Ureter (tissue), 1 donor: ENCODE measurements at regions not wholly inside any gene's neighbourhood (a gene's known extent, or its start where the extent isn't known, plus 50 kb on each side); places are given as distances from the start of the nearest gene placed in this dataset.

Source experiments
- DNase-seq: peaks from one replicate; pipeline ENCODE4 v3.0.0-alpha.2; 2020; ENCODE audit warnings: low spot score
- donor health status: DM: yes; HTN: yes; CAD: no.

DNA sequence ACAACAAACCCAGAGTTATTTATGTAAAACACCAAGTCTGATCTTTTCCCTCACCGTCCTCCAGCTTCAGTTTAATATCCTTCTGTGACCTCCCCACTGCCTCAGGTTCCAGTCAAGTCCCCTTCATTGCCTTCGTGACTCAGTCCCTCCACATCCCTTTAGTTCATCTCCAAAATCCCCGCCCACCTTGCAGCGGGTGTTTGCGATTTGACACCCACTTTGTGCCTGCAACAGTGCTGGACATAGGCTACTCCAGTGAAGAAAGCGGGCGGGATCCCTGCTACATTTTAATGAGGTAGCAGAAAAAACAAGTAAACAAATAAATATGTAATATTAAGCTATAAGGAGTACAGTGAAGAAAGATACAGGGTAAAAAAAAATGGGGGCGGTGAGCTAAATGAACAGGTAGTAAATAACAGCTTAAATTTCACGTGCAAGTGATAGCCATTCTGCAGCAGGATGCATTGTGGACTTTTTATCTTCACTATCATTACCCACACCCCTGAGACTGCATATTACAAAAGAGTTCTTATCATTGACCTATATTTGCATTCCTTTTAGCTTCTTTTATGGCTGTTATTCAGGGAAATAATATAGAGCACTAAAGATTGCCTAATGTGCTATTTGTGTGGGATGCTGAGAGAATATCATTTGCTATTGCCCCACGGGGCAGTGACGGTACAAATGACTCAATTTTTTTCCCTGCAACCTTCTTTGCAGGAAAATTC lies 222.8 kb upstream of the NUDT4 start:
- DNase-seq, result no peak

DNA sequence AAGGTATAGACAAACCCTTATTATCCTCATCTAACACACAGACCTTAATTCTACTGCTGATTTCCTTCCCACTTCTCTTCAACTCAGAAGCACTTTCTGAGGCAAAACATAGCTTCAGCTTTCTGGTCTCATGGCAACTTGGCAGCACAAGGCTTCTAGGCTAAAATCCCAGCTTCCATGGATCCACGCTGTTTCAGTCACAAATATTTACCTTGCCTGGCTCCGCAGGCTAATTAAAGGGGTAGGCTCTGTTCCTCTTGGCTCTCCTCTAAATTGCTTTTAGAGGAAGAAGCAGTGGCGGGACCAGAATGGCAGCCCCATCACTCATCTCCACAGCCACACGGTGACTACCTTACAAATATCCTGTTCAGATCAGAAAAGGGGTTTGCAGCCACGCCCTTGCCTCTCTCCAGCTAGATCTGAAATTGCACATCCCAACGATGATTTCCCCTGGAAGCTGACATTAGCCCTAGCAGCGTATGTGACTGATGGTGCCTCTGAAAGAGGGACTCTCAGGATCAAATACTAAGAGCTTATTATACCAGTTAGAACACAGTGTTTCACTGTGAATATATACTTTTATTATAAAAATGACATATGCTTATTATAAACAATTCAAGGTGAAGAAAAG lies 221.5 kb upstream of the NUDT4 start:
- DNase-seq, result no peak

DNA sequence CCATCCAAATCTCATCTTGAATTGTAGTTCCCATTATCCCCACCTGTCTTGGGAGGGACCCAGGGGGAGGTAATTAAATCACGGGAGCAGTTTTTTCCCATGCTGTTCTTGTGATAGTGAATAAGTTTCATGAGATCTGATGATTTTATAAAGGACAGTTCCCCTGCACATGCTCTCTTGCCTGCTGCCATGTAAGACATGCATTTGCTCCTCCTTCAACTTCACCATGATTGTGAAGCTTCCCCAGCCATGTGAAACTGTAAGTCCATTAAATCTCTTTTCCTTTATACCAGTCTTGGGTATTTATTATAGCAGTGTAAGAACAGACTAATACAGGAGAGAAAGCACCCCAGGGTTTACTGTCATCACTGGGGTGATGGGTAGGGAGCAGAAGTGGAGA lies 220.4 kb upstream of the NUDT4 start:
- DNase-seq, result no peak

DNA sequence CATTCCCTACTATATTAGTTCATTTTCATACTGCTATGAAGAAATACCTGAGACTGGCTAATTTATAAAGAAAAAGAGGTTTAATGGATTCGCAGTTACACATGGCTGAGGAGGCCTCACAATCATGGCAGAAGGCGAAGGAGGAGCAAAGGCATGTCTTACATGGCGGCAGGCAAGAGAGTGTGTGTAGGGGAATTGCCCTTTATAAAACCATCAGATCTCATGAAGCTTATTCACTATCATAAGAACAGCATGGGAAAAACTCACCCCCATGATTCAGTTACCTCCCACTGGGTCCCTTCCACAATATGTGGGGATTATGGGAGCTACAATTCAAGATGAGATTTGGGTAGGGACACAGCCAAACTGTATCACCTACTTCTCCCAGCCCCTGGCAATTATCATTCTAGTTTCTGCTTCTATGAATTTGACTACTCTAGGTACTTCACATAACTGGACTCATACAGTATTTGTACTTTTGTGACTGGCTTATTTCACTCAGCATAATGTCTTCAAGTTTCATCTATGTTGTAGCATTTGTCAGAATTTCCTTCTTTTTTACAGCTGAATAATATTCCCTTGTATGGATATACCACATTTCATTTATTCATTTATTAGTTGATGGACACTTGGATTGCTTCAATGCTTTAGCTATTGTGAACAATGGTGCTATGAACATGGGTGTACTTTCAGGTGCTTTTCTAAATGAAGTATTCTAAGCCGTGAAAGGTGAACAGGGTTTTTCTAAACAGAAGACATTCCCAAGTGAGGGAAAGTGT lies 219.5 kb upstream of the NUDT4 start:
- DNase-seq, result no peak

DNA sequence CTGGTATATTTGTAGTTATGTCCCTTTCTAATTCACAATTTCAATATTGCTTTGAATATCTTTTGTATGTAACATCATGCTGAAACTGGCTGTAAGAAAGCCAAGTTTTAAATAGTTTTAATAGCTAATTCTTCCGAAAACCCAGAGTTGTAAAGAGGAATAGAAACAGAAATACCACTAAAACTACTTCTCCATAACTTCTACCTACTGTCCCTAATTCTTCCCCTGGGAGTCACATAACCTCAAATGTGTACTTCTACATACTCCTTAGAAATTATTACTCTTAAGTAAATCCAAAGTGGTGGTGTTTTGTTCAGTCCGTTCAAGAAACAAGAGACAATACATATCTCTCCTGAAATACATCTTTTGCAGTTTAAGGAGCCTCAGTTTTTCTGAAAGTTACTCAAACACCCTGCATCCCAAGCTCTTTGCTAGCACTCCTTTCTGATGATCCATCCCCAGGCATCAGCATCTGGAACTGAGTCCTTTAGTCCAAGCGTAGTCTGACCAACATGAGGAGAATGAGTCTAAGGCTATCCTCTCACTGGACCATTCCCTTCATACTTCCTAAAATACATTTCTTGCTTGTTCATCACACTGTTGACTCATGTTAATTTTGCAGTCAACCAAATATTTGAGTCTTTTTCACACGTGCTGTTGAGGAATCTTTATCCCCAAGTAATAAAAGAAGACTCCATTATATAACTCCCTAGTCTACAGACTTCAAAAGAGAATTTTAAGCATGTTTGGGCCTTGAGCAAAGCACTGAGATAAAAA lies 214.3 kb upstream of the NUDT4 start:
- no peak for DNase-seq

DNA sequence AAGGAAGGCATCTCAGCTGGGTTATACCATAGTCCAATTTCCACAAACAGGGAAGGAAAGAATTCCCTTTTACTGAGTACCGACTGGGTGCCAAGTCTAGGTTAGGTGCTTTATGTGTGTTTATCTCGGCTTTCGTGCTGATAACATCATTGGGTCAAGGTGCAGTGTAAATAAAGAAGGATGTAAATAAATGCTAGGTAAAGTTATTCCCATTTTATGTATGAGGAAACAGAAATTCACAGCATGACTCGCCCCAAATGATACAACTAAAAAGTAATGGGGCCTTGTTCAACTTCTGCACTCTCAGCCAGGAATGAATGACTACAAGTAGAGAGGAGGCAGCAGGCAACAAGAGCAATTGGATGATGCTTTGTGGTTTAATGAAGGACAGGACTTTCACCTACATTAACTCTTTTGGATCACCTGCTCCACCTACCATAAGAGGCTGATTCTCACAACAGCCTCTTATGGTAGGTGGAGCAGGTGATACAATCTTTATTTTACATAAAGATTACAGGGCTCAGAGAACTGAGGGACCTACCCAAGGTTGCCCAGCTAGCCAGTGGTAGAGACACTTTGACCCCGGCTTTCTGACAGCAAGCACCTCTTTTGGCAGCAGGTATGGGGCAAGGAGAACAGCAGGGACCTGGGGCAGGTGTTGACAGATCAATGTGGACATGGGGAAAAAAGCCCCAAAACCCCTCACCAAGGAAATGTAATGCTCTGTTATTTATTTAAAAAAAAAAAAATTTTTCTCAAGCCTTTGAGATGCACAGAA lies 213.4 kb upstream of the NUDT4 start:
- DNase-seq, result no peak

DNA sequence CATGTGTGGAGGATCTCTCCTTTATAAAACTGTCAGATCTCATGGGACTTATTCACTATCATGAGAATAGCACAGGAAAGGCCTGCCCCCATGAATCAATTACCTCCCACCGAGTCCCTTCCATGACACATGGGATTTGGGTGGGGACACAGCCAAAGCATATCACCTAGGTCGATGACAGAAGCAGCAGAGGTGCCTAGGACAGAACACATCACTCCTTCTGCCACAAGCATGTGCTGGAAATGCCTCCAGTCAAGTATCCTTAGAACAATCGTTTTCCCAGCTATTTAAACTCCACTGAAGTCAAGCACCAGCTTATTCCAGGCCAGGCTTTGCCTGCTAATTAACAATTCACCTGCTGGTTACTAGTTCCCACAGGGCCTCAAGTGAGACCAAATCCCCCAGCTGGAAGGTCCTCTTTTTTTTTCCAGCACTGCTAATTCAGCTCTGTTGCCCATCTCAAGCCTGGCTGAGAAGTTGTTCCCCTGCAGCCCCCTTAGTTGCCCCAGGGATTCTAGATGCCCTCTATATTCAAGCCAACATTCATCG lies 212.3 kb upstream of the NUDT4 start:
- DNase-seq, result no peak

DNA sequence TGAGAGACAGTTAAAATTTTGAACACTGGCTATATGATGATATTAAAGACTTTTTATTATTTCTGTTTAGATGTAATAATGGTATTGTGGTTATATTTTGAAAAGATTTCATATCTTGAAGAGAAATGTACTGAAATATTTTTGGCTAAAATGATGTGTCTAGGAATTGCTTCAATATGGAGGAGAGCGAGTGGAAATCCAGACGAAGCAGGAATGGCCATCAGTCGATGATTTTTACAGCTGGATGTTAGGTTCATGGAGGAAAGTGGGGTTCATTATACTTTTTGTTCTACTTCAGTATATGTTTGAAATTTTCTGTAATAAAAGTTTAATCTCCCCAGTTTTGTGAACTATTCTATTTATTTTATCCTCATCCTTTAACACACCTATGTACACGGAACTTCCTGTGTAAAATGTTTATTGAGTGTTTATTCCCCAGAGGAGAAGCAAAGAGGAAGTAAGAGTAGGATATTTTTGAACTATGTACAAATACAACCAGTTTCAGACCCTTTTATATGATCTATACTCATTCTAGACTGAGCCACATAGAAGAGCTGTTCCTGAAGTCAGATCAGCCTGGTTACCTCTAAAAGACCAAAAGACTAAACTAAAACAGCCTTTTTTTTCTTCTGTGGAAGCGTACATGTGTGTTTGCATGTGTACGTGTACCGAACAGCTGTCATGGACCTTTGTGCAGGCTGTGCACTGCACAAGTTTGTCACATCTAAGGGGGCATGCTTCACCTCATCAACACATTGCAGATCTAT lies 211.0 kb upstream of the NUDT4 start:
- no peak for DNase-seq

DNA sequence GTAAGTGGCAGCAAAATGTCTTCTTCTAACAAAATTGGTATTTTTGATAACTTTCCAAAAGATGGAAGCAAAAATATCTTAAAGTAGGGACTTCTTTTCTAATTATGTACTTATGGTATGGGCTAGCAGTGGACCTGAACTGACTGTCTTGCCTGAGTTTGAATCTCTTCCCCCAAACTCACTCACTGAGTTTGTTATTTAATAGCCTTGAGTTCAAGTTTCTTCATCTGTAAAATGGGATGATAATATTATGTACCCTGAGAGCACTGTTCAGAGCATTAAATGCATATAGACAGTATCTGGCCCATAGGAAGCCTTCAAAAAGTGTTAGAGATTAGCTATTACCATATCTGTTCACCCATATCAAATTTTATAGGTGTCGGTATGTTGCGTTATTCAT lies 210.4 kb upstream of the NUDT4 start:
- no peak for DNase-seq

DNA sequence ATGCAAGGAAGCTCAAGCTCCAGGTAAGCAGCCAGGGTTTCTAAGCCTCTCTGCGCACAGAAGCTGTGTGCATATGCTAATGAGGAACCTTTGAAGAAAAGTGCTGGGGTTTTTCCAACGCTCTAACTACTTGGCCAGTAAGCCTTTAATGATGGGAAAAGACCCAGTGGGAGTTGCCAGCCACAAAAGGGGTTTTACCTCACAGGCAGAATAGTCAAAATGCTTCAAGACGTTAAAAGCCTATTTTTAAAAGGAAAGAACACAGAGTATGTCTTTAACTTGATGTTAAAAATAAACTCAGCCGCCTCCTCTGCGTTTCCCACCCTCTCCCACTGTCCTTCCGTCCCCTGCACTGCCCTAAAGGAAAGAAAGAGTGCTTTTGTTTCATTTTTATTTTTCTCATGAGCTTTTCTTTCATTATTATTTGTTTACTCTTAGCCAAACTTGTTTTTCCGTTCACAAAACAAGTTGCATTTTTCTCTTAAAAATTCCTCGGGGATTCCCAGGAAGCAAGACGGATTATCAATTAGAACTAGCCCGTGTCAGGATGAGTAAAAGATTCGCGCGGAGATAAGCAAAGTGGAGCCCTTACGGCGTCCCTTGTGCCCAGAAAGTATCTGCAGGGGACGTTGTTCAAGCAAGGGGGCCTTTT lies 209.8 kb upstream of the NUDT4 start:
- no peak for DNase-seq

DNA sequence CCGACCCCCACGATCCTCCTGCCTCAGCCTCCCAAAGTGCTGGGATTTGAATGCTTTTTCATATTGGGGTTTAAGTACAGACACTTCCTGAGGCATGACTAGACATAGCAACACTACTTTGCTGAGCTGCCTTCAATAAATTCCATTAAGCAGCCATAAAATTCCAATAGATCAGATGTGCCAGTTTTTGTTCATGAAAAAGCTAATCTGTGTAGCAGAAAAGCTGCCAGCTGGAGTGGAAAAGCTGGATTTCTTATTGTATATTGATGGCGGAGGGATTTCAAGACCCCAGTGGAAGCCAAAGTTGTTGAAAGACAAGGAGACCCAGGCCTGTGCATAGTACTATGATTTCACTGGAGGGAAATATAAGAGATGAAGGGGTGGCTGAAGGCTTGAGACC lies 209.0 kb upstream of the NUDT4 start:
- no peak for DNase-seq

DNA sequence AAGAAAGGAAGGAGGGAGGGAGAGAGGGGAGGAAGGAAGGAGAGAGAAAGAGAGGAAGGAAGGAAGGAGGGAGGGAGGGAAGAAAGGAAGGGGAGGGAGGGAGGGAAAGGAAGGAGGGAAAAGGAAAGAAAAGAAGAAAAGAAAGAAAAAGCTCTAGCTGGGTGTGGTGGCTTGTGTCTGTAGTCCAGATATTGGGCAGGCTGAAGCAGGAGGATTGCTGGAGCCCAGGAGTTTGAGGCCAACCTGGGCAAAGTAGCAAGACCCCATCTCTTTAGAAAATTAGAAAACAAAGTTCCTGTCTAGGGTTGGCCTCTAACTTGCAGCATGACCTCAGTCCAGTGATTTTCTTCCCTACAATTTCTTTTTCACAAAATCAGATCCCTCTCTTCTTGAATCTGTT lies 208.2 kb upstream of the NUDT4 start:
- DNase-seq, result no peak

DNA sequence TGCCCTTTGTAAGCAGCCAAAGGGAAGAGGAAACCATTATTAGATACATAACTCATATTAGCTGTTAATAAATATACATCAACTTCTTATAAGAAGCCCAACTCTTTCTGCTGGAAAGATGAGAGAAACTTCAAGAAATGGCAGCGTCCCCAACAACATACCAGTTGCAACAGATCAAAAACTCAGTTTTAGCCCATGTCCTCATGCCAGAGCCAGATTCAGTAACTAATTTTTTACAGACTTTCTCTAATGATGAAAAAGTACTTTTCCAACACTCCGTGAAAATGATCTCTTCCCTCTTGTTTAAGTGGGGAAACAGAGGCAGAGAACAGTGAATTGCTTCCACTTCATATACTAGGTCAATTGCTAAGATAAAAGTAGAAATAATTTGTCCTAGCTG lies 206.8 kb upstream of the NUDT4 start:
- DNase-seq, result no peak

DNA sequence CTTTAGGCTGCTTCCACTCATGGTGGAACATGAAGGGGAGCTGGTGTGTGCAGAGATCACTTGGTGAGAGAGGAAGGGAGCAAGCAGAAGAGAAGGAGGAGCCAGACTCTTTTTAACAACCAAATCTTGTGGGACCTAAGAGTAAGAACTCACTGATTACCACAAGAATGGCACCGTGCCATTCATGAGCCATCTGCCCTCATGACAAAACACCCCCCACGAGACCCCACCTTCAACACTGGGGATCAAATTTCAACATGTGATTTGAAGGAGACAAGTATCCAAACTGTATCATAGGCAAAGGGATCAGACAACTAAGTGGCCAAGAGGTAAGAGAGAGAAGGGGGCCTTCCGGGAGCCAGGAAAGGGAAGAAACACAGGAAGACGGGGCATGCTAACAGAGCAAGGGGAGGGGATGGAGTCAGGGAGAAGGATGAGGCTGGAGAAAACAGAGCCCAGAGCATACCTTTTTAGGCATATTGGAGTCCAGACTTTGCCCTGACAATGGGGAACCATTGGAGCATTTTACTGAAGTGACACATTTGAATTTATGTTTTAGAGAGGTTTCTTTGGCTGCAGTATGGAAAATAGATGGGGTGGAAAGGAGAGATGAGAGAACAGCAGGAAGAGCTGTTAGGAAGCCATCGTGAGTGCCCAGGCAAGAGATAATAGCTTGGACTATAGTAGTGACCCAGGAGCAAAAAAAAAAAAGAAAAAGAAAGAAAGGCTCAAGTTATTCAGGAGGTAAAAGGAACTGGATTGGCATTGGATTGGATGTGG lies 204.4 kb upstream of the NUDT4 start:
- DNase-seq, result no peak

DNA sequence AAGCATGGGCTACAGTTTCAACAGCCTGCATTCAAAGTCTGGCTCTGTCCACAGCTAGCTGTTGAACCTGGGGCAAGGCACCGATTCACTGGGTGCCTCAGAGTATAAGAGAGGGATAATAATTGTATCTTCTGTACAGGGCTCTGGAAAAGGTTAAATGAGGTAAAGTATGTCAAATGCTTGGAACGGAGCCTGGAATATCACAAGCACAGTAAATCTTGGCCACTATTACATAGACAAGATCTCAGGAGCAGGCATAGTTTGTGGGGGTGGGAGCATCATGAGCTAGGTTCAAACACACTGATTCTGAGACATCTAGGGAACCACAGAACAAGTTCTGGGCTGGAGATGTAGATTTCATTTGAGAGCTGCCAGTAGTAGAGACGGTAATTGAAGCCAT lies 203.7 kb upstream of the NUDT4 start:
- no peak for DNase-seq

DNA sequence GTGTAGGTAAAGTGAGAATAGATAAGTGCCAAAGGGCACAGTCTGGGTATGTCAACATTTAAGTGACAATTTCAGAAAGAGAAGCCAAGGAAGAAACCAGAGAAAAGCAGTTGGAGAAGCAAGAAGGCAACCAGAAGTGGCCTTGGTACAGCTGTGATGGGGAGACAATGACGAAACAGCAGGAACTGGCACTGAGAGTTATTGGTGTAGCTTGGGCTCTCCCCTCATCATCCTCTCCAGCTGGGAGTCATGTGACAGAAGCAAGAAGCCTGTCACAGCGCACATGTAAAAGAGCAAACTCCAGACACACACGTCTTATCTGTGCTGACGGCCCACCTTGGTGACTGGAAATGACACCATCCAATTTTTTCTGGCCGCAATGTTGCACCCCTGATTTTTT lies 203.3 kb upstream of the NUDT4 start:
- no peak for DNase-seq

DNA sequence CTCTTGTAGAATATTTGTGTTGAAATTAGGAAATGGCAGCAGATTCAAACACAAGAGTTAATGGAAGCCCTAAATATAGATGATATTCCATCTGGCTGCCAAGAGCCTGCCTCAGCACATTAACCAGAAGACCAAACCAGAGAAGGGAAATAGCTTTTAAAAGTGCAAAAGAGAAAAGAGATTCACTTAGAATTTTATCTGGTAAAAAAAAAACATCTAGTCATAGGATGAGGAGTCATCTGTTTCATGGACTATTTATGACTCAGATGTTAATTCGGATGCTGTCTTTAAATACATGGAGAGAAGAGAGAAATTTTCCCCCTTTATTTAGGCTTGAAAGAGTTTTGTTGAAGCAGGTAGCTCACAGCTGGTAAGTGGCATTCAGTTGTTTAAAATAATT lies 201.6 kb upstream of the NUDT4 start:
- DNase-seq, result no peak

DNA sequence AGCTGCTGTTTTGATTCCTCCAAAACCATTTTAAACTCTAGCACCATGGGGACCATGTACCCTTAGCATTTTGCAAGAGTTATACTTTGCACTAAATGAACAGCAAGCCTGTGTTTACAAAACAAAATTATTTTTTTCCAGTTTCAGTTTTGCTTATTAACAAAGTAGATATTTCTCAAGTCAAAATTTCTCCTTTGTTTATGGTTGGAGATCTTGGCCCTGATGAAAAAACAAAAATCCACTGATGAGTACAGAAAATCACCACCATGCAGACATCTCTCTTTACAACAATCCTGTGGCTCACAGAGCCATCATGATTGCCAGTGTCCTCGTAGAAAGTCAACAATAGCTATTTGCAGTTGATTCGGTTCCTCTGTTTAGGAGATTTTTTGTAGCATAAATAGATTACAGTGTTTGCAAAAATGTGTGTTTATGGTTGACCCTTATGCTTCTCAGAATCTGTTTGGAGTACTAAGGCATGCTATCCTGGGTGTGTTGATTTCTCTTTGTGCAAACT lies 201.1 kb upstream of the NUDT4 start:
- no peak for DNase-seq
